Ovary (tissue), 3 donors: ENCODE measurements at regions not wholly inside any gene's neighbourhood (a gene's known extent, or its start where the extent isn't known, plus 50 kb on each side); places are given as distances from the start of the nearest gene placed in this dataset.

Experiments
- CTCF ChIP-seq, 3 donors: fragments of 450-650 bp in 2 of 3; fragments of 200-600 bp in 1 of 3; IDR thresholded peaks; one replicate each; pipeline versions ENCODE4 v1.5.1 to v1.8.0; 2016 to 2022; ENCODE audit warnings: antibody characterized with exemption in 3 of 3, mild to moderate bottlenecking in 1 of 3
- POLR2A ChIP-seq: fragments of 450-650 bp; IDR thresholded peaks from one replicate; pipeline ENCODE4 v1.6.1; 2017; ENCODE audit warnings: antibody characterized with exemption, mild to moderate bottlenecking, moderate library complexity
- donor health status: DM: no; HTN: no; CAD: no.

- TF ChIP-seq POLR2A (no peak), CTCF (IDR thresholded peaks at IDR 0.05) (no peak)
Measured at GRCh38 chr5:54655761-54656160, 138.2 kb downstream of the SNX18 start.
